ENCODE measurements at regions not wholly inside any gene's neighbourhood (a gene's known extent, or its start where the extent isn't known, plus 50 kb on each side); places are given as distances from the start of the nearest gene placed in this dataset.

DNA sequence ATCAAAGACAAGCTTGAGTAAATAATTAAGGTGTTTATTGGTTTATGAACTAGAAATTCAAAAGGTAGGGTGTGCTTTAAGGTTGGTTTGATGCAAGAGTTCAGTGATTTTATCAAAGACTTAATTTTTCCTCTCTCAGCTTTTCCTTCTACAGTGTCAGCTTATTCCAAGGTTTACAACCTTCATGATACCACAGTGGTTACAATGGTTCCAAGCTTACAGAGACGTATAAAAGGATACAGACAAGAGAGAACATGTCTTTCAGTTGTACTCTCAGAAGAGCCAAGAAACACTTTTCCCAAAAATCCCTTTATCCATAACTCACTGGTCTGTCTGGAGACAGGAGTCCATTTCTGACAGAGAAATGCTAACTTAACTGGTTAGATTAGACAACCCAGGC, 93.5 kb upstream of the LOC128125822 start:
- TF ChIP-seq, protein P1, sequence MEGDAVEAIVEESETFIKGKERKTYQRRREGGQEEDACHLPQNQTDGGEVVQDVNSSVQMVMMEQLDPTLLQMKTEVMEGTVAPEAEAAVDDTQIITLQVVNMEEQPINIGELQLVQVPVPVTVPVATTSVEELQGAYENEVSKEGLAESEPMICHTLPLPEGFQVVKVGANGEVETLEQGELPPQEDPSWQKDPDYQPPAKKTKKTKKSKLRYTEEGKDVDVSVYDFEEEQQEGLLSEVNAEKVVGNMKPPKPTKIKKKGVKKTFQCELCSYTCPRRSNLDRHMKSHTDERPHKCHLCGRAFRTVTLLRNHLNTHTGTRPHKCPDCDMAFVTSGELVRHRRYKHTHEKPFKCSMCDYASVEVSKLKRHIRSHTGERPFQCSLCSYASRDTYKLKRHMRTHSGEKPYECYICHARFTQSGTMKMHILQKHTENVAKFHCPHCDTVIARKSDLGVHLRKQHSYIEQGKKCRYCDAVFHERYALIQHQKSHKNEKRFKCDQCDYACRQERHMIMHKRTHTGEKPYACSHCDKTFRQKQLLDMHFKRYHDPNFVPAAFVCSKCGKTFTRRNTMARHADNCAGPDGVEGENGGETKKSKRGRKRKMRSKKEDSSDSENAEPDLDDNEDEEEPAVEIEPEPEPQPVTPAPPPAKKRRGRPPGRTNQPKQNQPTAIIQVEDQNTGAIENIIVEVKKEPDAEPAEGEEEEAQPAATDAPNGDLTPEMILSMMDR (IDR thresholded peaks at IDR 0.05) = no peak
- TF ChIP-seq POLR2A (IDR thresholded peaks at IDR 0.05) = no peak

Data from right lobe of liver (tissue), 4 donors.